AG08396 (cell line): ENCODE measurements at regions not wholly inside any gene's neighbourhood (a gene's known extent, or its start where the extent isn't known, plus 50 kb on each side); places are given as distances from the start of the nearest gene placed in this dataset.

Experiments
- DNase-seq: peaks from one replicate; pipeline ENCODE4 v3.0.0; 2012; ENCODE audit warnings: low spot score, mixed read lengths

GRCh38 chr9:87120610-87121009, 173.3 kb upstream of the GAS1 start:
- no peak for DNase-seq

DNA sequence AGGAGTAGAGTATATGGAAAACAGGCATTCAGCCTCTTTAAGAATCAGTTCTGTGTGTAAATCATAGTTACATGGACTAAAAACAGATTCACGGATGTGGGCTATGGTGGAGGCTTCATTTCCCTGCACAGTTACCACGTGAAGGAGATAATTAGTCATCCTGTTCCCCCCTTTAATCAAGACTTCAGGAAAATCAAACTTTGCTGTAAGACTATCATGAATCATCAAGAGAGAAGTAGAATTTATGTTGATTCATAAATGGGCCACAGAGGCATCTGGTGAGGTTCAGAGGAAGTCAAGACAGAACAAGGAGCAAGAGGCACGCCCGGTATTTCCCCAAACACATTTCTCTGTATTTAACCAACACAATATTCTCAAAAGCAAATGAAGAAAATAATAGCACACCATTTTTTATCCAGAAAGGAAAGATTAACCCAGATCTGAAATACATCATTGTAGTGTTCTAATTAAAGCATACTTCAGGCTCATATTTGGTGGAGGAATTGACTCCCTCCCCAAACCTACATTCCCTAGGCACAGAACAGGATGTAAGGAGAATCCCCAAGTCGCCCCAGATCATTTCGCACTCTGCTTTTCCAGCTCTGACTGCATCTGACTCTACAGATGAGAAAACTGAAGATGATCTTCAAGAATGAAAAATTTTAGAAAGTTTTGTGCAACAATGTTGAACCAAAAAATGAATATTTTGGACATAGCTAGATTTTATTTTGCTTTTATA, 175.8 kb upstream of the GAS1 start:
- peak; percentile 28 for DNase-seq

DNA sequence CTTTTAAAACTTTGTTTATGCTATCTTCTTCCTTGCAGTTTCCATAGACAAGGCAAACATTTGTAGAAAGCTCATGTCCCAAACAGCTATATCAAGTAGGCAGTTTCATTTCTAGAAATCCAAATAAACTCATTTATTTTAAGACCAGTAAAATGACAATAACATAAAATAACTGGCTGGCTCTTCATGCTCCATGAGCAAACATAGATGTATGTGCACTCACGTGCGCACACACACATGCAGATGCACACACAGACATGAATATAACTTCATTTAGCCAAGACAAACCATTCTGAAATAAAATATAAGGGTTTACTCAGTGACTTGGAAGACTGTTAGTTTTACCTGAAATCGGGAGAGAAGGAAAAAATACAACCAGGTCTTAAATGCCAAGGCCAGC, 176.5 kb upstream of the GAS1 start:
- DNase-seq = no peak

DNA sequence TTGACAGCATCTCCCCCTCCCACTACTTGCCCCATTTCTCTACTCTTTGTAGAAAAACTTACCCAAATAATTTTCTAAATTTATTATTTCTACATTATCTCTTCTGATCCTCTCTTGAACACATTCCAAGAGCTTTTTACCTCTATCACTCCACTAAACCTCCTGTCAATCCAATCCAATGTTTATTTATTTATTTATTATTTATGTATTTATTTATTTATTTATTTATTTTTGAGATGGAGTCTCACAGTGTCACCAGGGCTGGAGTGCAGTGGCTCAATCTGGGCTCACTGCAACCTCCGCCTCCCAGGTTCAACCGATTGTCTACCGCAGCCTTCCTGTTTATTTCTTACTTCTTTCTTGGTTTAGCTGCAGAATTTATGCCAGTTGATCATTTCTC, 178.5 kb upstream of the GAS1 start:
- DNase-seq = no peak

DNA sequence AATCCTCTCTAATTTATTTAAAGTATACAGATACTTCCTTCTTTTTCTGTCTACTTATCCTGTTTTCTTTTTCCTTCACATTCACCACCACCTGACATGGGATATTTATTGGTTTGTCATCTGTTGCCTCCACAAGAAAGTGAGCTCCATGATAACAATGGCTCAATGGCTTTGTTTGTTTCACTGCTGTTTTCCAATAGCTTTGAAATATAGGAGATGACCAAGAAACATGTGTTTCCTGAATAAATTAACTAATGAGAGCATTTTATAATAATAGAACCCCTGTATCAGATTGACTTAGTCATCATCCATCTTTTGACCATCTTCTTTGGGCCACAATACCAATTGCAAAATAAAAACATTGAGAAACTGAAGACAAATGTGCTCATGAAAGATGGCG, 180.2 kb upstream of the GAS1 start:
- no peak for DNase-seq

DNA sequence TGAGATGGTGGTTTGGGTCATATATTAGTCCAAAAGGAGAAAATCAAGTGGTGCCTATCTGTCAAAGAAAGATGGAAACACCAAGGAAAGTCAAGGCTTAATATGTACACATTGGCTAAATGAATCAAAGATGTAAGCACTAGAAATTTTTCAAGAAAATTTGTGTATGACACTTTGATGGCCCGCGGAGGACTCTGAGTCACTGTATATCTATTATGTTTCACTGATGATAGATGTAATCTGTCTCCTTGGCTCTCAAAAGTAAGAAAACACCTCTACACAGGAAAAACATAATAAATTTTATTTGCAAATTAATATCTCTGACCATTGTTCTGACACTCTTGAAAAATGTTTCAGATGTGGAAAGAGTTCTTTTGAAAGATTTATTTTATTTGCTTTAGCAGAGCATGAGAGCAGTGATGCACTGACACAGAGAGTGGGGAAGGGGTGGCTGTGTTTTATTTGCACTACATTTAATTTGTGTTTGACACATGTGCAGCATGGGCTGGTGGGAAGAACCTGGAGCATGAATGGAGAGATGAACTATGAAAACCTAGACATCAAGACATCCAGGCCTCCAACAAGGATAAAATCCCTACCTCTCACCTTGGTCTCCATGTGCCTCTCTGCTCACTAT, 180.8 kb upstream of the GAS1 start:
- no peak for DNase-seq

GRCh38 chr9:87128844-87129493, 181.7 kb upstream of the GAS1 start:
- DNase-seq = no peak

- DNase-seq = no peak
These were observed 187.8 kb upstream of the GAS1 start for GRCh38 chr9:87135074-87135473.

GRCh38 chr9:87137718-87138117, 190.4 kb upstream of the GAS1 start:
- DNase-seq = no peak

DNA sequence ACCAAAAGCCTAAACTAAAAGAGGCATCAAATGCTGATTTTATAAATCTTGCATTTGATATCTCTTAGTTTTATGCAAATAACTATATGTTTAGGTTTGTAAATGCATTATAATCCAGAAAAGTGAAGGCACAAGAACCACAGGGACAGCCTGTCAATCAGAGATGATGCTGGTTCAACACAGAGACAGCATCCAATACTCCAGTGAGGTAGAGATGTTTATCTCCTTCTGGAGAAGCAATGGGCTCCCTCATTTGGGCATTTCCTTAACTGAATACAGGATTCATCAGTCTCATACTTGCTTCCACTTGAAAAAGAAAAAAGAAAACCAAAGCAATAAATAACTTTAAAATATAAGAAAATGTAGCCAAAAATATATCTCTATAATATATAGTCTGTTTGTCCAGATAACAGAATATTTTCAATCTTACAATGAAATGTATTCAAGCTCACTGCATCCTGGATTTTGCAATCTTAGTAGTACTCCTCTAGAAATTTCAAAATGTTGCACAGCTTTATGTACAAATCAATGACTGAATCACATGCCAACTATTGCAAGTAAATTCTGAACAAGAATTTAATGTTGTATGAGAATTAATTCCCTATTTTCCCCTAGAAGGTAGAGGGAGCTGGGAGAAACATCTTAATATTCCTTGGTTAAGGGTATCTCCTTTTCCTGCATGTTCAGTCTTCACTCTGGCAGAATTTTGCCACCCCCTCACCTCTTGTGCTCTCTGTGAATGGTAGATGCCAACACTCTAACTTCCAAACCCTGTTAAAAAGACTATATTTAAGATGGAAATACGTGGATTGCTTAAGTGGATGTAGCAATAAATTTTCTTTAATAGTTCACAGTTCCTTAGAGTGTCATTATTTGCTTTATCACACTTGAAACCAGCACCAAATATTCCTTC, 191.1 kb upstream of the GAS1 start:
- DNase-seq = no peak

DNA sequence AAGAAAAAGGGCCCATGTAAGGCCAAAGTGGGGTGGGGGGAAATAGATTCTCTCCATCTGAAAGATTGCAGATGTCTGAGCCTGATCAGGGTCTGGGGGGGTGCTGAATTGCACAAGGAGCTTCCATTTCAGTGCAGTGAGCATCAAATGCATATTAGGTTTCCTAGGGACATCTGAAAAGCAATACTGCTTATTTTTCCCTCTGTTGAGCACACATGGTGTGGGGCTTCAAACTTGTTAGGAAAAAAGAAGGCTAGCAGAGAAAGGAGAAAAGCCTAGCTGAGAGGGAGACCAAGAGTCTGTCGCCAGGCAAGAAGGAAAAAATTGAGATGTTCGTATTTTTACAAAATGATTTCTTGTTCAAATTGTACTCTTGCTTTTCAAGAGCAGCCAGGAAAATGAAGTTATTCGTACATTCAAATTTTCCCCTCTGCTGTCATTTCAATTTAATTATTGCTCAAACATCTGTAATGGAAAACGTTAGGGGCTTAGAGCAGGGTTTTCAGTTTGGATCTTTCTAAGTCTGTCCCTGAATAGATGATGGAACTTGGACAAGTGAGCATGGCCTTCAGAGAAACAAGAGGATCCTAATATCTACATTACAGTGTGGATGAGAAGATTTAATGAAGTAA, 191.9 kb upstream of the GAS1 start:
- DNase-seq = no peak

DNA sequence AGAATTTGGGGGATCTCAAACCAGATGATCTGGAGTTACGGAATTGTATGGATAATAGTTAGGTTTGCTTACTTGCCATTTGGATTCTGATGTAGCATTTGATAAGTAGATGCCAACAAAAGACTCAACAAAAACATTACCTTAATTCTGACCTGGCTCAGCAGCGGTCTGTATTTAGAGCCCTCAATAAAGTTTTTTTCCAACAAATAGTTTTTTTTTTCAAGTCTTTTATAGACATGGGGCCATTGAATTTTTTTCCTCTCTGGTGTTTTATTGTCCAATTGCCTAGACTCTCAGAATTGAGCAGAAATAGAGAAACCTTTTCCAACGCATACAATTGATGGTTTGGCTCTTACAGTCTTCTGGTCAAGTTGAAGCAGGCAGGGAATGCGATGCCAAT, 192.8 kb upstream of the GAS1 start:
- DNase-seq = no peak

DNA sequence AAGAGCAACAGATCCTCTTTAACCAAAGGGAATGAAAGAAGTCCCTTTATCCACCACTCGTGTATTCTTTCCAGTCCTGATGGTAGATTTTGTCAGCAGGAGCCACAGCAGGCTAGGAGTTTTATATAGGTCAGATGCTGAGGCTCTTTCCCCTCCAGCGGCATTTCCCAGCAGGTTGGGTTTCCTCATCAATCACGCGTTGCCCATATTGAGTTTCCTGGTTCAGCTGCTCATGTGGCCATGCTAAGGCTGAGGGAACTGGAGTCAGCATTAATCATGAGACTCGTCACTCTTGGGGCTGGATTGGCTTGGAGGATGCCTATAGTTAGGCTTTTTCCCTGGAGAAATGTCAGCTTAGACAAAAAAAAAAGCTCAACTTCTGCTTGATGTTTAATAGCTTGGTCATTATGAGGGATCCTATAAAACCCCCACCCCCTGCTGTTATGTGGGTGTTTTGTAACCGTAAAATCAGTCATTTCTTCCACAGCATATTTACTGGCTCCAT, 193.4 kb upstream of the GAS1 start:
- DNase-seq = no peak

GRCh38 chr9:87141124-87141523, 193.8 kb upstream of the GAS1 start:
- DNase-seq = no peak

DNA sequence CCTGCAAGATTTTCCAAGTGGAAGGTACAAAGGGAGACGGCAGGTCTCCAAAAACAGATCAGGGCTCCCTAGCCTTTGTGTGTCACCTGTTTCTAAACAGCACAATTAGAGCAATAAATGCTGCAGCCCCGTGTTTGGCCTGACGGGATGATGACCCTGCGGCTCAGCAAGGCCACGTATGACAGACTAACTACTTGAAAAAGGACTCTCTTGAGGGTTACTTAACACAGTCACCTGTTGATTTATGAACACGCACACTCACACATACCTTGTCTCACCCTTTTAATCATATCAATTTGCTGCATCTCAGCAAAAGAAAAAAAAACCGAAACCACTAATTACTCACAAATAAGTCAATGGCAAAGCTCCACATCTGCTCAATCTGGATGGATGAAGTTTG, 199.6 kb upstream of the GAS1 start:
- DNase-seq = no peak

GRCh38 chr9:87147839-87148238, 200.5 kb upstream of the GAS1 start:
- no peak for DNase-seq

GRCh38 chr9:87148331-87149104, 201.2 kb upstream of the GAS1 start:
- DNase-seq = peak; percentile 82

DNA sequence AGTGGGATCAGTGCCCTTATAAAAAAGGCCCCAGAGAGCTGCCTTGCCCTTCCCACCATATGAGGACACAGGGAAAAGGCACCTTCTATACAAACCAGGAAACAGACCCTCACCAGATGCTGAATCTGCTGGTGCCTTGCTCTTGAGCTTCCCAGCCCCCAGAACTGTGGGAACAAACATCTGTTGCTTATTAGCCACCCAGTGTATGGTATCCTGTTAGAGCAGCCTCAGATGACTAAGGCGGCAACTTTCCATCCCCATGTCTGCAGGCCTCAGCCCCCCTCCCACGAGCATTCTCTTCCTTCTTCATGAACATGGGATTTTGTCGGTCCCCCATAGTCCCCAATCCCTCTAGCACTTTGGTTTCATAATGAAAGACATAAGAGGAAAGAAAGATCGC, 202.5 kb upstream of the GAS1 start:
- DNase-seq = no peak

GRCh38 chr9:87152256-87152655, 204.9 kb upstream of the GAS1 start:
- DNase-seq = no peak

DNA sequence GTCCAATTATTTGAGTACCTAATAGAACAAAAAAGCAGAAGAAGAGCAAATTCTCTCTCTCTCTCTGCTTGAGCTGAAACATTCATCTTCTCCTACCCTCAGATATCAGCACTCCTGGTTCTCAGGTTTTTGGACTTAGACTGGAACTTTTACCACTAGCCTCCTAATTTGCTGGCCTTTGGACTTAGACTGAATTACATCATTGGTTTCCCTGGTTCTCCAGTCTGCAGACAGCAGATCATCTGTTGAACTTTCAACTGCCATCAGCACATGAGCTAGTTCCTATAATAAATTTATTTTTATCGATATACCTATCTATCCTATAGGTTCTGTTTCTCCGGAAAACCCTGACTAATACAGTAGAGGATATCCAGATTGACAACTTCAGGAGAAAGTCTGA, 208.9 kb upstream of the GAS1 start:
- DNase-seq = no peak
